ENCODE measurements at regions not wholly inside any gene's neighbourhood (a gene's known extent, or its start where the extent isn't known, plus 50 kb on each side); places are given as distances from the start of the nearest gene placed in this dataset.
"Not testable (repeated sequence)": the region's sequence is repeated elsewhere in the genome, so short reads cannot be mapped to it uniquely, and the experiment has no call there.

DNA sequence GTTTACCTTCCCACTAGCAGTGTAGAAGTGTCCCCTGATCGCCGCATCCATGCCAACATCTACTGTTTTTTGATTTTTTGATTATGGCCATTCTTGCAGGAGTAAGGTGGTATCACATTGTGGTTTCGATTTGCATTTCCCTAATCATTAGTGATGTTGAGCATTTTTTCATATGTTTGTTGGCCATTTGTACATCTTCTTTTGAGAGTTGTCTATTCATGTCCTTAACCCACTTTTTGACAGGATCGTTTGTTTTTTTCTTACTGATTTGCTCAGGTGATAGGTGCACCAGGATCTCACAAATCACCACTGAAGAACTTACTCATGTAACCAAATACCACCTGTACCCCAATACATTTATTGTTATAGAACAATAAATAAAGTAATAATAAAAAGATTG, 114.5 kb downstream of the GATA6 start:
- DNase-seq: not testable (repeated sequence)

DNA sequence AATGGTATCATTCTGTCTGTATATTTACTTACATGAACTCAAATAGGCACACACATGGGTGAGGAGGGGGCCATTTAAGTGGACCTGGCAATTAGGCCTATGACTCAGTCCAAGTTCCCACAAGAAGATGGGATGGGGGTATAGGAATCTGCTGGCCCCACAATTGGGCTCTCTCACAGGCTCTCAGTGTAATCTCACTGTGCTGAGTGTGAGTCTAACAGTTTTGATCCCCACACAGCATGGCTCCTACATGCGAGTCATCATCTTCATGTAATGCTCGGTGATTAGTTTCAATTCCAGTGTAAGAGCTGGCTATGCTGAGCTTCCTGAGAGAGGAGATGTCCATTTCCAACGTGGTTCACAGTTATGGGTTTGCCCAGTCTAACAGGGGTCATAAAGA, 114.0 kb downstream of the GATA6 start:
- DNase-seq: peak; percentile 5

DNA sequence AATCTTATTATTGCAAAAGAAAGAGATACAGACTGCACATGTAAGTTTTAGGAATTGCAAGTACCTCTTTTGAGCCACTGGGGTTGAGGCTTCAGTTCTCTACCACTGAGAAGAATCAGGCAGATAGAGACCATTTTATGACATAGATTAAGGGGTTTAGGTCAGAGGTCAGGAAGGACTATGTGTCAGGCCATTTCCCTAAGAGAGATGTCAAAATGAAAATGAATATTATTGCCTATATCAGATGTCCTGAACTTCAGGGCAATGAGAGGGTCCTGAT, 113.7 kb downstream of the GATA6 start:
- DNase-seq: peak; percentile 26

DNA sequence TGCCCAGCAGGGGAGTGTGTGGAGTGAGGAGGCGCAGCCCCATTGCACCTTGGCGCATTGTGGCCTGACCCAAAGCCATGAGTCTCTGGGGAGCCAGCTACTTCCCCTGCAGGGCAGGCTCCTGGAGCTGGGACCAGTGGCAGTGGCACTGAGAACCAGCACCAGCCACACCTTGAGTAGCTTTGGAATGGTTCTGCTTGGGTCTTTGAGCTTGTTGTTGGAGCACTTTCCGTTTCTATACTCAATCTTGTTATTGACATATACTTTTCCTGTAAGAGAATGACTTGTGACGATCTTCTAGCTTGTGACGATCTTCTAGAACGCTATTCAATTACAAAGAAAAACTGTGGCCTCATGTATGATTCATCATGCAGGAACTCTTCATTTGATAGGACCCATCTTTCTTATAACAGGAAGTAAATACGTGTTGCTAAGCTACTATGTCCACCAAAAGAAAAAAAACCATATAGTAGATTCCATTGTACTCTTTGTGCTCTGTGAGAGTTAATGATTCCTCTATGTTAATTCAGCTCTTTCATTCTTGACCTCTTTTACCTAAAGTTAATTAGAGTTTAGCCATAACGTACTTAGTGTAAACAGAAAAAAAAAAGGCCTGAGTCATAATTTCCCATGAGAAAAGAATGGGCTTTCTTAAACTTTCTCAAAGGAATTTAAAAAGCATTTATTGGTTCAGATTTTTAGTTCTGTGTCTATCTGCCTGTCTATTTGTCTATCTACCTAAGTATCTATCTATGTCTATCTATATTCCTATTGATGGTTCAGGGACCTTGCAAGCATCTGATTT, 113.1 kb downstream of the GATA6 start:
- peak; percentile 91 for DNase-seq

DNA sequence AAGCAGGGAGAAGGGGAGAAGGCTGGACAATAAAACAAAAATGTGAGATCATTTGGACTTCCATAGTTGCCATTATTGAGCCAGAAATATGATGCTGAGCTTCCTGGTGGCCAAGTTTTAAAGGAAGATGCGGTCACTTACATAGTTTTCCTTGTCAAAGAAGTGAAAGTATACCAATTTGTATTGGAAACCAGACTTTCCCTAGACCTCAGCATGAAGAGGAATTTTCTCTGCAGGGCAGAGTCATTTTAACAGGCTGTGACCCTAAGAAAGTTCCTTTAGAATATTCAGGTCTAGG, 111.0 kb downstream of the GATA6 start:
- DNase-seq: no peak

DNA sequence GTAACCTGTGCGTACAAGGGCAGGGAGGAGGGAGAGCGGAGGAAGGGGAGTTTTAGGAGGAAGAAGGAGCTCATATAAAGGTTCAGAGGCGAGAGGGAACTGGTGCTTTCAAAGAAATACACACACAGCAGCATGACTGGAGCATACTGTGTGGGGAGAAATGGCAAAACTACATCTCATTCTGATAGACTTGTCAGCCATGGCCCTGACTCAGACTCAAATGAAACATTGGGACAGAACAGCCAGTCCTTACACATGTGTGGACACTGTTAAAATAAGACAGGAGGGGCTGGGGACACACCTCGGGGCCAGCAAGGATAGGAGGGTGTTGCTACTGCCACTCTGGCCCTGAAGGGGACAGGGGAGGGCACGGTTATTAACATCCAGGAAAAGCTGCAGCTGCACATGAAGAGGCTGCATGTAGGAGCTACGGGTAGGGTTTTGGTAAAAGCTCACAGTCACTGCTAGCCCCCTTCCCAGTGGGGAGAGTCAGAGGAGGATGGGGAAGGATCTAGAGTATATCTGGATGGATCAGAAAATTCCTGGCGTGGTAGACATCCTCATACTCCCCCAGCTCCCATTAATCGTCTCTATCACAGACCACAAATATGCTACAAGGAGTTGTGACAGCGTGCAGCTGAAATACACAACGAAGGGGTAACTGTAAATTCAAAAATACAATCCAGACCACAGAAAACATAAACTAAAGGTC, 110.5 kb downstream of the GATA6 start:
- no peak for DNase-seq

DNA sequence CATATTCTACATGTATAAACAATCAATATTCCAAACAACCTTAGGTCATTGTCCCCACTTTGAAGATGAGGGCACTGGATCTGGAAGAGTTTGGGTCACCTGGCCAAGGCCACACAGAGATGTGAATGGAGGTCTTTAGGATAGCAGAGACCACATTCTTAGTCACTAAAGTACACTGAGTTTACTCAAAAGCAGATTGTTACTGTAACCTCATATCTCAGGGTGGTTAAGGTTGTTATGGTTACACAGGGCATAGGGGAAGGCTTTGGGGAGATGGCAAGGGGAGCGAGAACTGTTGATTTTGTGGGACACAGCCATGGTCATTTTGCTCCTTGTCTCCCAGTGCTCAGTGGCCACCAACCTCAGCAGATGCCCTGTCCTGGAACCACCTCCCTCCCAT, 109.4 kb downstream of the GATA6 start:
- DNase-seq: no peak

DNA sequence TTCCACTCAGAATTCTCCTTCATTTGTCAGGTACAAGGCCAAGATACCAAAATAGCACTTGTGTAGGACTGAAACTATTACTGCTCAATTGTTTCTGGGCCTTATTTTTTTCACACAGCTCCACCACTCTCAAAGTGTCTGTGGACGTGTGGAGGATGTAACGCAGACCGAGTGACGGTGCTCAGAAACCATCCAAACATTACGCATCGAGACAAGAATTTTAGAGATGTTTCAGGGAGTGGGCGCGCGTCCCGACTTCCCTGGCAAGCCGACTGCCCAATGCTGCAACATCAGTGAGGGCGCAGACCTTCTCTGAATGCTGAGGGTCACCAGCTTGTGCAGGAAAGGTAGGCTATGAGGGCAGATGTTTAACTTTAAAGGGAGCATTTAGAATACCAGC, 108.4 kb downstream of the GATA6 start:
- no peak for DNase-seq

DNA sequence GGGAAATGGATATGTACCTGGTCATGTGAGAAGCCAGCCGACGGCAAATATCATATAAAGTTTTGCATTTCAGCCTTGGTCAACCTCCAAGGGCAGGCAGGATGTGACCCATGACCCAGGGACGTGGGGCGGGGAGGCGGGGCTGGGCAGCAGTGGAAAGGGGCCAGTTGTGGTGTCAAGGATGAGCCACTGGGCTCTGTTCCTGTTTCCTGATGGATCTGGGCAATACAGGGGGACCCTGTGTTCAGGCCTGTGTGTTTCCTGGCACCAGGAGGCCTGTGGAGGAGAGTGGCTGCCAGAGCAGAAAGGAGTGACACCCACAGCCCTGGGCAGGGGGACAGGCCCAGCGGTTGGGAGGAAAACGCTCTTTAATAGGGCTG, 106.9 kb downstream of the GATA6 start:
- DNase-seq: no peak

DNA sequence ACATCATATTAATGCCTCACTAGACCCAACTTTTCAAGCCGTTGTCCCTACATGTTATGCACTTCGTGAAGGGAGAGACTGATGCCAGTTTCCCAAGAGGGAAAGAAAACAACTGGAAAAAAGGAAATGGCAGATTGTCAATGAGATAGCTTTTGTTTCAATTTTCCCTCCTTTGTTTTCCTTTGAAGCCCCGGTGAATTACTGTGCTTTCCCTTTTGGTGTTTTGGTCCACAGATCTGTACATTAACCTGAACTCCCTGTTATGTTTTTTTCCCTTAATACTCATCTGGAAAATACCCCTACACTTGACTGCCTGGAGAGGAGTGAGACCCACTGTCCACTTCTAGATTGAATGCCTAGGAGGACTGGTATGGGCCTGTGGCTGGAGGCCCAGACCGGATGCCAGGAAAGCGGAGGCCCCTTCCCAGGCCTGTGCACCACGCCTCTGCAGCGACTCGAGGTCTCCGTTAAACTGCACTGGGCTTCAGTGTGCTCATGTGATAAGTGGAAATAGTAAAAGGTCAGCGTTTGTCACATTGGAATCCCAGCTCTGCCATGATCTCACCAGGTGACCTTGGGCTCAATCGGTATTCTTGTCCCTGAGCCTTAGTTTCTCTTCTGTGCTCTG, 106.4 kb downstream of the GATA6 start:
- DNase-seq: no peak

DNA sequence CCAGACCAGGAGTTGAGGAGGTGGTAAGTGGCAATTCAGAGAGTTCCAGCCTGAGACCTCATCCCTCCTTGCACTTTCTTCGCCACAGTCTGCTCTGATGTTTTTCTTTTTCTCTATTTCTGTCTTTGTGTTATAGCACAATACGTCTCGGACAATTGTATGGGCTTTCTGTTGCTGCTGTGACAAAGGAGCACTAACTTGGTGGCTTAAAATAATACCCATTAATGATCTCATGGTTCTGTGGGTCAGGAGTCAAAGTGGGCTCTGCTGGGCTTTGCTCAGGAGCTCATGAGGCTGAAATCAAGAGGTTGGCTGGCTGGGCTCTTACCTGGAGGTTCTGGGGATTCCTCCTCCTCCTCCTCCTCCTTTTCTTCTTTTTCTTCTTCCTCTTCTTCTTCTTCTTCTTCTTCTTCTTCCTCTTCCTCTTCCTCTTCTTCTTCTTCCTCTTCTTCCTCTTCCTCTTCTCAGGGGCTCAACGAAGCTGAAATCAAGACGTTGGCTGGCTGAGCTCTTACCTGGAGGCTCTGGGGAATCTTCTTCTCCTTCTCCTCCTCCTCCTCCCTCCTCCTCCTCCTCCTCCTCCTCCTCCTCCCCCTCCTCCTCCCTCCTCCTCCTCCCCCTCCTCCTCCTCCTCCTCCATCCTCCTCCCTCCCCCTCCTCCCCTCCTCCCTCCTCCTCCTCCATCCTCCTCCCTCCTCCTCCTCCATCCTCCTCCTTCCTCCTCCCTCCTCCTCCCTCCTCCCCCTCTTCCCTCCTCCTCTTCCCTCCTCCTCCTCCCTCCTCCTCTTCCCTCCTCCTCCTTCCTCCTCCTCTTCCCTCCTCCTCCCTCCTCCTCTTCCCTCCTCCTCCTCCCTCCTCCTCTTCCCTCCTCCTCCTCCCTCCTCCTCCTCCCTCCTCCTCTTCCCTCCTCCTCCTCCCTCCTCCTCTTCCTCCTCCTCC, 104.0 kb downstream of the GATA6 start:
- DNase-seq: no peak

DNA sequence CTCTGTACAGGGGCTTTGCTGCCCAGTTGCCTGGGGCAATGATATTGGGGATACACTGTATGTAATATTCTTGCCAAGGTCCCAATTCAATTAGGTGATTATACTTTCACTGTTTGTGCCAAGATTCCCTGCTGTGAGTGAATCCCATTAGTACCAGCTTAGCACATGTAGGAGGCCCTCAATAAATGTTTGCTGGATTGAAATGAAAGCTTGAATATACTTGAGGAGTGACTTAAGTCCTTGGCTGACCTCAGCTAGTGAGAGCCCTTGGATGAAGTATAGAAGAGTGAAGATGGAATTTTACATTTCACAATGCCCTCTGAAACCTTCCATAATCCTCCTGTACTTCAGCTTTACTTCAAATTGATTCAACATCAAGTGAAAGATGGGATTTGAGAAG, 102.9 kb downstream of the GATA6 start:
- DNase-seq: no peak

DNA sequence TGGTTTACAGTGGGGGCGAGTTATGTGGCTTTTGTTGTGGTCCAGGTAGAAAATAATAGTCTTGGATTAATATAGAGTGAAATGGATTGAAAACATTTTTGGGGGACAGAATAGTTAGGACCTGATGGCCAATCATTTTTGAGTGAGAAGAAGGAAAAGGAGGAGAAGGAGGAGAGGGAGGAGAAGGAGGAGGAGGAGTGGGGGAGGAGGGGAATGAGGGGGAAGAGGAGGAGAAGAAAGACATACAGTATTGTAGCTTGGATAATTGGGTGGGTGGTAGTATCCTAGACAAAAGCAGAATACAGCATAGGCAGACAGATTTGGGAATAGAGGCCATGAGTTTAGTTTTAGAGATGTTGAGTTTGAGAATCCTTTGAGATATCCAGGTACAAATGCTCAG, 101.6 kb downstream of the GATA6 start:
- DNase-seq: no peak

DNA sequence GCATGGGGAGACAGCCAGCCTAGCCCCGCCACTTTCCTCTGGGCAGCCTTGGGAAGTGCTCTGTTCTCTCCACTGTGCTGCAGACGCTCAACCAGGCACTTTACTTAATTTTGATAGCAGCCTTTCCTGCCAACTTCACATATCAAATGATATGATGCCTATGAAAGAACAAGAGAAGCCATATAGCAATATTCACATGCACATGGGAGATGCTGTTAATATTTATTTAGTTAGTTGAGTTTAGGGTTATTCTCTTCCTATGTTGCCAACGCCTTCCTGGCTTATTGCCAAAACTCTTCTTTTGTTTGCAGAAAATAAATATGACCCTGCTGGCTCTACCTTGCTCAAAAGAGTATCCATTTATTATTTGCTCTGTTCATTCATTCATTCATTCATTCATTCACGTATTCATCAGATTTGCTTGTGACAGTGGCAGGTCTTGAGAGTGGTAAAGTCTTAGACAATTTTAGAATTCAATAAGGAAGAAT, 99.3 kb downstream of the GATA6 start:
- DNase-seq: peak; percentile 65

DNA sequence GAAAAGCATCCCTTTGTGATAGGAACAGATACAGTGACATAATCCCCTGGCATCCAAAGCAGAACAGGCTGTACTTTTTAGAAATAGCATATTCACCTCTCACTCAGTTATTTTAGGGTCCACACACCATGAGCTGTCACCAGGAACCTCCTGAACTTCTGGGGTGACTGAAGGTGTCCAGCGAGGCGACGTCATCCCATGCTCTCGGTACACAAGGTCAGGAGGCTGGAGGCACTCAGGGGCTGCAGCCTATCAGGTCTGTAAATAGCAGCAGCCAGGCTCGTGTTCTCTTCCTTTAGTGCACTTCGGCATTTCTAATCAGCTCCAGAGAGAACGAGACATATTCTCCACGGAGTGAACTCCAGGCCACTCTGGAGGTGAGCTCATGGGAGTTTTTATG, 98.3 kb downstream of the GATA6 start:
- DNase-seq: no peak

DNA sequence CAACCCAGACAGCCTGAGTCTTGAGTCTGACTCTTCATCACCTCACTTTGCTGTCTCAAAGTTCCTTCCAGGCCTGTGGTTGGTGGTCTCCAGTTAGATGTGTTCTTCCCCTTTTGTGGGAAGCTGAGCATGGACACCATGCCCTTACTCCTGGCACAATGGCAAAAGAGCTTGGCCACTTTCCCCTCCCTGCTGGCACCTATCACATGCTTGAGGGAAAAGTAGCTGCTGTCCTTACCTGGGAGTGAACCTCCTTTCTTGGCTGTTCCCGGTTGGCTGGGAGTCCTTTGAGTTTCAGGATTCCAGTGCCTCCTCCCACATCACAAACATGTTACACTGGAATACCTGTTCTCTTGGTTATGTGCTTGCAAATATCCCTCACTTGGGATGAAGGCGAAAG, 97.8 kb downstream of the GATA6 start:
- DNase-seq: no peak

DNA sequence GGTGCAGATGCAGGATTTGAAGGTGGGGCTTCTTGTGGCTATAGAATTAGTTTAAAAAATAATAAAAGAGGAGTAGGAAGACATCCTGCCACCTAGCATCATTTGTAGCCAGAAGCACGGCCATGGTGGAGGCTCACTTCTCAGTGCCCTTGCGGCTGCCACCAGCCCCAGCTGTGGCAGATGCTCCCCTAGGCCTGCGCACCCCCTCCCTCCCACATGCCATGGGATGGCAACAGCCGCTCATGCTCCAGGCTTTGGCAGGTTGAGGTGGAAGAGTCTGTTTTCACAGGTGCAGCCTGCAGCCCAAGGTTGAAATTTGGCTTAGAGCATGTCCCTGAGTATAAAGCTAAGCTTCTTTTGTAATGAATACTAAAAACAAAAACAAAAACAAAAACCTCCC, 96.4 kb downstream of the GATA6 start:
- no peak for DNase-seq

DNA sequence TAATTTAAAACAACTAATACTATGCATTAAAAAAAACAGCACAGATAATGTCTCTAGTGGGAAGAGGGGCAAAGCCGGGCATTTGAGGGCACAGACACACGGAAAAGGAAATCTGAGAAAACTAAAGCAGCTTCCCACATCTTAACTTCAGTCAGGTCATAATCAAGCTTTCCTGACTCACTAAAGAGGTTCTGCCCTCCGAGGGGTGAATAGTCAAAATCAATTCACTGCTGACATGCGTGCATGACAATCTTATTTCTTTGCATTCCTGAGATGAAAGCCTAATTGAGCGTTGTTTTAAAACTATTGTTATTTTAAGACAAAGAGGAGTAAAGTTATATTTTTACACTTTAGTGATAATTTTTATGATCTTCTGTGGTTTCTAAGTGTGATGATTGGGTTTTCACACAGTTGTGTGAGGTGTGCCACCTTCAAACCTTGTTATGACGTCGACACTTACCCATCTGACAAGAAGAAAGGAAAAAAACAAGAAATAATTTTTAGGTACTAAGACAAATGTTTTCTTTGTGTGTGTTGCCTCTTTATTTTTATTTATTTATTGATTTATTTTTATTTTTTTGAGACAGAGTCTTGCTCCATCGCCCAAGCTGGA, 90.9 kb downstream of the GATA6 start:
- DNase-seq: no peak

DNA sequence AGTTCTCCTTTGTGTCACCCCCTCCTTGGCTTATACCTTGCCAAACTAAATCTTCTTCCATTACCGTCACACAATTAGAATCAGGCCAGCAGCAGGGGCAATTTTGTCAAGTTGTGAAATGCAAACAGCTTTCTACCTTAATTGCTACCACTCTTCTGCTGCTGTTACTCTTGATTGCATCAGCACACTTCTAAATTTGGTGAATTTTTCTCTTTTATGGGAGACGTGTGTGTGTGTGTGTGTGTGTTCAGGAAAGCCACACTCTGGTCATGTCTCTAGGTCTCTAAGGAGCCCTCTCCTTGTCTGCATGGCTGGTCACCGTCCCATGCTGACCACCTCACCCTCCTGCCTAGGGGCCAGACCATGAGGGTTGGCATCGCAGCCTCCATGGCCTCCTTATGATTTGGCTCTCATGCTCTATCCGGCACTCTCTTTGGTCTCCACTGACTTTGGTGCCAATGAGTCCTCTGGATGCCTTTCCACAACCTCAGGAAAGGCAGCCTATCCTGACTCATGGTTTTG, 87.7 kb downstream of the GATA6 start:
- no peak for DNase-seq

DNA sequence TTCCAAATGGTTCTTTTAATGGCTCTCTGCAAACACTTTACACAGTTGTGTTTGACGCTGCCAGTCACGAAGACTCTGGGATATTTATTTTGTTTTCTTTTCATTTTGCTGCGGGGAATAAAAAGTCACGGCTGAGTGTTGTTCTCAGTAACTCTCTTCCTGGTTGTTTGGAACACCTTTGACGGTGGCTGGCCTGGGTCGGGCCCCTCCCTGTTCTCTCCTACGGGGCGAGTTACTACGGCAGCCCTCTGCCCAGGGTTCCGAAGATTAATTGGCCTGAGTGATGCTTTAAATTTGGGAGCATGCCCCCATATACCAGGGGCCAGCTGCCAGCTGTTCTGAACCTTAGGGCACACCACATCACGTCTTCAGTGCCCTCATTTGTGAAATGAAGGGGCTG, 84.7 kb downstream of the GATA6 start:
- DNase-seq: no peak

DNA sequence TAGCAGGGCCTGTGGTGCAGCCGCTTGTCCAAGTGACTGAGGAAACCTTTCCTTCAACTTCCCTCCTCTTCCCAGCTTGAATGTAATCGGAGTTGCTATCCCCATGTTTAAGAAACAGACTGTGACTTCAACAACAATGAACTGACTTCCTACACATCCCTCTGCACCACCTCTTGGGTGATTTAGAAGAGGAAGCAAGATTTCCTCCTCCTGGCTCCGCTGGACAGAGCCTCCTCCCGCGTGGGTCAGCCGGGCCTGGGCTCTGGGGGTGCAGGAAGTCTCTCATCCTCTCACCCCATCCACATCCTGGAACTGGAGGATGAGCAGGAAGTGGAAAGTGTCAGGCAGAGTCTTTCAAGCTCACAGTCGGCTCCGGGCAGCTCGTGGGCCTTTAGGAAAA, 84.3 kb downstream of the GATA6 start:
- no peak for DNase-seq

DNA sequence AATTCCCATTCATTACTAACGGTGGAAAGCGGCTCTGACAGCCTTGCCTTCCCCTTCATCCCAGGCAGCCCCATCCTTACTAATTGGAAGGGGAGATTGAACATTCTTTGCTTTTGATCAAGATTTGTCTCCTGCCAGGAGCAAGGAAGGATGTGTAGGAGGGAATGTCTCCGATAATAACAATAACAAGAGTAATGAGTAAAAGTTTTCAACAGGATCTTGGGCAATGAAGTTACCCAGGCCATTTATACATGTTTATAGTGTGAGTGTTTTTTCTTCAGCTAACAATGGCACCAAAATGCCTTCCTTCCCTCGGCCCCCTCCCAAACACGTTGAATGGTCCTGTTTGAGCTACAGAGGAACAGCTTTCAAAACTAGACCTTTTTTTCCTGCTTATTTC, 83.8 kb downstream of the GATA6 start:
- DNase-seq: no peak
